IMR-90 (cell line): ENCODE measurements at regions not wholly inside any gene's neighbourhood (a gene's known extent, or its start where the extent isn't known, plus 50 kb on each side); places are given as distances from the start of the nearest gene placed in this dataset.

ENCODE experiments used
- NFE2L2 ChIP-seq: fragments of 150-350 bp; IDR thresholded peaks from 2 replicates; pipeline ENCODE4 v1.6.1; 2016; ENCODE audit warnings: low read depth, mild to moderate bottlenecking, low read length
- POLR2A ChIP-seq: IDR thresholded peaks from 2 replicates; pipeline ENCODE4 v1.6.1; 2012; ENCODE audit warnings: mild to moderate bottlenecking, low read depth, low read length
- TF ChIP-seq, protein P1 (sequence below): conservative IDR thresholded peaks from 2 replicates; pipeline ENCODE4 v1.5.1; 2012; ENCODE audit warnings: mild to moderate bottlenecking, low read depth, low read length, improper control_type of control experiment

DNA sequence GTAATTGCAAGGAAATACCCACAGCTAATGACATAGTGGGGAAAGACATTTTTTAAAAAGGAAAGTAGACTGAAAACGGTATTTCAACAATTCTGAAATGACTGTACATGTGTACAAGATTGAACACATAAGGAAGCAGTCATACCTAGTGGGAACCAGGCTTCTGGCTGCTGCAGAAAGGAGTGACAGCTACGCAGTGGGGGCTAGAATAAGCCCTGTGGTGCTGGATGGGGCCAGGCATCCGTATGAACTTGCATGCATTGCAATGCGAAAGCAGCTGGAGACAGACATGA is 54.9 kb upstream of the GPR31 start:
- TF ChIP-seq, protein P1, sequence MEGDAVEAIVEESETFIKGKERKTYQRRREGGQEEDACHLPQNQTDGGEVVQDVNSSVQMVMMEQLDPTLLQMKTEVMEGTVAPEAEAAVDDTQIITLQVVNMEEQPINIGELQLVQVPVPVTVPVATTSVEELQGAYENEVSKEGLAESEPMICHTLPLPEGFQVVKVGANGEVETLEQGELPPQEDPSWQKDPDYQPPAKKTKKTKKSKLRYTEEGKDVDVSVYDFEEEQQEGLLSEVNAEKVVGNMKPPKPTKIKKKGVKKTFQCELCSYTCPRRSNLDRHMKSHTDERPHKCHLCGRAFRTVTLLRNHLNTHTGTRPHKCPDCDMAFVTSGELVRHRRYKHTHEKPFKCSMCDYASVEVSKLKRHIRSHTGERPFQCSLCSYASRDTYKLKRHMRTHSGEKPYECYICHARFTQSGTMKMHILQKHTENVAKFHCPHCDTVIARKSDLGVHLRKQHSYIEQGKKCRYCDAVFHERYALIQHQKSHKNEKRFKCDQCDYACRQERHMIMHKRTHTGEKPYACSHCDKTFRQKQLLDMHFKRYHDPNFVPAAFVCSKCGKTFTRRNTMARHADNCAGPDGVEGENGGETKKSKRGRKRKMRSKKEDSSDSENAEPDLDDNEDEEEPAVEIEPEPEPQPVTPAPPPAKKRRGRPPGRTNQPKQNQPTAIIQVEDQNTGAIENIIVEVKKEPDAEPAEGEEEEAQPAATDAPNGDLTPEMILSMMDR = no peak
- TF ChIP-seq NFE2L2 (no peak), POLR2A (no peak)
